Forelimb muscle (tissue), 1 donor: ENCODE measurements at regions not wholly inside any gene's neighbourhood (a gene's known extent, or its start where the extent isn't known, plus 50 kb on each side); places are given as distances from the start of the nearest gene placed in this dataset.
"Not testable (repeated sequence)": the region's sequence is repeated elsewhere in the genome, so short reads cannot be mapped to it uniquely, and the experiment has no call there.

Experiments
- DNase-seq: peaks from one replicate; pipeline ENCODE4 v3.0.0-alpha.2; 2013; ENCODE audit warnings: low read depth

DNA sequence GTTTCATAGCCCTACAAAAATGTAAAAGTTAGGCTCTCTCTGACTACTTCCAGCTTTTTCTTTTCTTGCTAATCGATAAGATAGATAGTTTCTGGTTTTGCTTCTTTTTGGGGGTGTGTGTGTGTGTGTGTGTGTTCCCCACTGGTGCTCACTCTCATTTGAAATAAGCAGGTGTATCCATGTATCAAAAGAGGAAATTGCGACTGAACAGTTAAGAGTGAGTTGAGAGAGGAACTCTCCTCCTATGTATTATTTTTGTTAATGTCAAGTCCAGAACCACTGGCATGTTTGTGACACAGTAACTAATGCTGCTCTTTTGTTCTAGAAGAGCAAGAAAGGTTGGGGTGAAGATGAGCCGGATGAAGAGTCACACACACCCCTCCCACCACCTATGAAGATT, 96.7 kb upstream of the UMPS start:
- DNase-seq = no peak

GRCh38 chr3:124634210-124635168, 95.8 kb upstream of the UMPS start:
- DNase-seq = no peak

DNA sequence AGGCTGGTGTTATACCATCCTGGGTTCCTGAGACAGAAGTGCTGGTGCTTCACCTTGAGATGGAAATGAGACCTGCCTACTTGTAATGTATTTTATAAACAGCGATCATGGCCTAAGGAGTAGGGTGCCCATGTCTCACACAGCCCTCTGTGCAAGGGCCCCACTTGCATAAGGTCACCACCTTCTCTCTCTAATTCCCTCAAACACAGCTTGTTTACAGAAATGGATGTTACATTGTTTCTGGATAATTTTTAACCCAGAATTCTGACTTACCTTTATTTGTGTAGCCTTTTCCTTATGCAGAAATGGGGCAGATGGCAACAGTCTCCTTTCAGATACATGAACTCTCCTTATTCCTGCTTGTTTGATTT, 95.1 kb upstream of the UMPS start:
- DNase-seq = no peak

GRCh38 chr3:124636101-124636862, 94.0 kb upstream of the UMPS start:
- no peak for DNase-seq

- DNase-seq = no peak
Observed at GRCh38 chr3:124636863-124637296, 93.4 kb upstream of the UMPS start.

DNA sequence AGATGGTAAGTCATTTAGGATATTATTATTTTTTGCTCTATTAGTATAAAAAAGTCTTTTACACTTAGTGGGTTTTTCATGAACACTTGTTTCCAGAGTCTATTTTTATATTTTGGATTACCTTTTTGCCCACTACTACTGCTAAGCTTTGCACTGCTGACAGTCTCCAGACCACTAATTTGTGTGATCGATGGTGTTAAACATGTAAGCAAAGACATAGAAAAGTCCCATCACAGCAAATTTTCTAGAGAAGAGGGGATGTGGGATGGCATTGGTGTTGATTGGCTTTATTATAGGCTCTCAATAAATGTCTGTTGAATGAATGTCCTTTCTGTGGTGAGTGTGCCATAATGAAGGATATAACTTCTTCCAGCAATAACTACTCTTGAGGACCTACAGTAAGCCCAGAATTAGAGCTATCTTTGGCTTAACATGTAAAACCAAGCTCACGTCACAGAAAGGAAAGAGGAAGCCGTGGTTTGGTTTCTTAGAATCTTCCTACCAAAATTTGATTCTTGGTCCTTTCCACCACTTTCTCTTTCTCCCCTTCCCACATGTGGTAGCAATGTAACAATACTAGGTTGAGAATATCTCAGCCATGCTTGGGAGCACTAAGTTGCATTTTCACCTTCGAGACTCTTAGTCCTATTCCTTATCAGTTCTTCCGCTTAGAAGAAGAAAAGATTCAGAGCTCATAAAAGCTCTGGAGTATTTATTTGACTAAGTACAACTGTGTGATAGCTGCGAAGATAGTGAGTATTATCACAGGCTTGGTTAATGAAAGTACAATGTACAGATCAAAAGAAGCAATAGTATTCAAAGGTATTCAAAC, 90.6 kb upstream of the UMPS start:
- no peak for DNase-seq

DNA sequence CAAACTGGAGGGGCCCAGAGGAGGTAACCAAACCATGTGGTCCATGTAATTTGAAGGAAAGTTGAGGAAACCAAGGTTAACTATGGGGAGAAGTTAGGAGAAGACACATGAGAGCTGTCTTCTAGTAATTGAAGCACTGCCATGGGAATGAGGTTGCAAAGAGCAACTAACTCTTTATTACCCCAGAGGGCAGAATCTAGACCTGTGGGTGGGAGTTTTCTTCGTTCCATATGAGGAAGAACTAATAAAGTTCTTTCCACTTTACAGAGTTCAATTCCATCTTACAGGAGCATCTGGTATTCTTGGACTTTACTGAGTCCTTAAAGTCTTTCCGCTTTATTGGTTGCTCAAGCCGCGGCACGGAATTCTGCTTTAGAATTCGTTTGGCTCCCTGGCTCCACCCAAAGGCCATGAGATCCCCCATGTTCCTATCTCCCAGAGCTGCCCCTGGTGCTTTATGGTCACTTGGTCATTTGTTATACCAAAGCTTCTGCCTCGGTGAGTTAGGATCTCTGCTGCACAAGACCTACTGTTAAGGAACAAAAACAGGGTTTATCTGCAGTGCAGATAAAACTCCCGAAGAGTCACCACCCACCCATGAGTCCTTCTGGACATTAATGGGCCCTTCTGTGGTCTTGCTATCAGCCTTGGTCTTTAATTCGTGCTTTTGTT, 89.5 kb upstream of the UMPS start:
- no peak for DNase-seq

GRCh38 chr3:124643453-124643852, 86.8 kb upstream of the UMPS start:
- no peak for DNase-seq

DNA sequence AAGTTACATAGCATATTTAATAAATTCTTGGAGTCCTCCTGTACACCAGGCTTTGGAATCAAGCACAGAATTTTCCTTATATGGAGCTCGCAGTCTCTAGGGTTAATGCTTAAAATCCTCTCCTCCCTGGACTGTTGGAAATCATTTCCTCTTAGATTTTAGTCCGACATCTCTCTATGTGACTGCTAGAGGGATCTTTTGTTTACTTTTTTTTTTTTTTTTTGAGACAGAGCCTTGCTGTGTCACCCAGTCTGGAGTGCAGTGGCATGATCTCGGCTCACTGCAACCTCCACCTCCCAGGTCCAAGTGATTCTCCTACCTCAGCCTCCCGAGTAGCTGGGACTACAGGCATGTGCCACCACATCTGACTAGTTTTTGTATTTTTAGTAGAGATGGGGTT, 84.1 kb upstream of the UMPS start:
- not testable (repeated sequence) for DNase-seq

GRCh38 chr3:124648551-124648950, 81.7 kb upstream of the UMPS start:
- no peak for DNase-seq

DNA sequence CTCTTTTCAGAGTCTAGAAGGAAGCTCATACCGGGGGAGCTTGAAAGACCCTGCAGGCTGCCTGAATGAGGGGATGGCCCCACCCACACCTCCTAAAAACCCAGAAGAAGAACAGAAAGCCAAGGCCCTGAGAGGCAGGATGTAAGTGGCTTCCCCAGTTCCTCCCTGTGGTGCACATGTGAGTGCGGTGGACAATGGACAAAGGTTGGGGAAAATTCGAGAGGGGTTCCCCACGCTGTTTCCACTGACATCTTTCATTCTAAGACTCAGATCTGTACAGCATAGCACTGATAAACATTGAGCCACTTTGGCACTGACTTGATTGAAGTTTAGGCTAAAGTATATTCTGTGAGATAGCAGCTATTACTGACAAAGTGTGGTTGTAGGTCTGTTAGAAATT, 79.5 kb upstream of the UMPS start:
- no peak for DNase-seq

DNA sequence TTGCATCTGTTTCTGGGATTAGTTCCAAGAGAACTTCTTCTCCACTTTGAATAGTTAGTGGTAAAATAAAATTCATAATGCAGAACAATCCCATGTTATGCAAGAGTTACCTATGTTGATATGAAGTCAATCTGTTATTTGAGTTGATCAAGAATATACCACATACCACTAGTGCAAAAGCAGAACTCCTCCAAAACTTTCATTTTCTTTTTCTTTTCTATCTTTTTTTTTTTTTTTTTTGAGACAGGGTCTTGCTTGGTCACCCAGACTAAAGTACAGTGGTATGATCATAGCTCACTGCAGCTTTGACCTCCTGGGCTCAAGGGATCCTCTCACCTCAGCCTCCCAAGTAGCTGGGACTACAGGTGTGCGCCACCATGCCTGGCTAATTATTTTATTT, 78.8 kb upstream of the UMPS start:
- DNase-seq = not testable (repeated sequence)

DNA sequence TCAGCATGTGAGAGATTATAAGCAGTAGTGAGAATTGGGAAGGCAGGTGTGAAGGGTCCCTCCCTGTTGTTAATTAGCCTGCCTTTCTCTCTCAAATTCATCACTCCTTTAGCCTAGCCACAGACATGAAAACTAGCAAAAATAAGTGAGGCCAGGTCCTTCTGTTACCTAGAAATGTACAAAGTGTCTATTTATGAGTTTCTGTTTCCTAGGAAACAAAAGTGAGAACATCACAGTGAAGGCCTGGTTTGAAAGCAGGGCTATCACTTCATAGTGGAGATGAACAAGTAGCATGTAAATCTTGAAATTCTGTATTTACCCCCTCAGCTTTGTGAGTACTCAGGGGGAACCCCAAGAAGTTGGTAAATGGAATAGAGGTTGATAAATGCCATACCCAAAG, 78.2 kb upstream of the UMPS start:
- DNase-seq = no peak

GRCh38 chr3:124653071-124653796, 77.0 kb upstream of the UMPS start:
- DNase-seq = no peak

DNA sequence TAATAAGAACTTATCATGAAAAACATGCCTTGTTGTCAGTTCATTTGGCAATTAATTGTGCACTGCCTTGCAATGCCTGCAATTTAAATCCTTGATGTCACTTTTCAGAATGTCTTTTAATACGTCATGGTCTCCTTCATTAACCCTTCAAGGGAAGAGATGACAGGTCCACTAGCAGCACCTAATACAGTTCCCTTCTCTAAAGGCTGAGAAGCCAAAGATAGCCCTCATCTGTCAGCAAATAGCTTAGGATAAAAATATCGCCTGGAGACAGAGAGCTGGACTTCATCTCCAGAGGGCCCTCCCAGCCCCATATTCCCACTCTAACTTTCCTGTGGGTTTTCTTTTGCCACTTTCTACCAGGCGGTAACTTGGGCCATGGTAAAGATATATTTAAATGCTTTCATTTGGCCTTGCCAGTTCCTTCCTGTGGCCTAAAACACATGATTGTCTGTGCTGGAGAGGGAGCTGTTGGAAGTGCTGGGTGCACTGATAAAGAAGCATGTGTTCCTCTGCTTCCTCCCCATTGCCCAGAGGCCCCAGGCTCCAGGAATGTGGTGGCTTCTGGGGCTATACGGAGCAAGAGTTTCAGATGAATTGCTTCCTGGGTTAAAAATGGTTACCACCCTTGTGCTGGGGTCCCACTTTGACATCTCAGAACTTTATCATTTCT, 76.3 kb upstream of the UMPS start:
- DNase-seq = no peak

GRCh38 chr3:124654470-124654845, 75.8 kb upstream of the UMPS start:
- DNase-seq = no peak

DNA sequence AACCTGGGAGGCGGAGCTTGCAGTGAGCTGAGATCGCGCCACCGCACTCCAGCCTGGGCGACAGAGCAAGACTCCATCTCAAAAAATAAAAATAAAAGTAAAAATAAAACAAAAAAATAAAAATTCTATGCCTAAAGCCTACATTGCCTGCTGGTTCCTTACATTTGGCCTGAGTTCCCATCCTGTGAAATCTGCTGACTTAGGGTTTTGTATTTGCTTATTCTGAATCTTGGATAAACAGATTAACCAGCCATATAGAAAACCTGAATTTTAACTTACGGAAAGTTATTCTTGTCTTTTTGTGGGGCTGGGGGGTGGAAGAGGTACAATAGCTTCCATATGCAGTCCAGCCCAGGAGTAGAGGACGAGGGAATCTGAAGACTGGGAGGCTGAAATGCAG, 73.7 kb upstream of the UMPS start:
- DNase-seq = no peak

- DNase-seq = no peak
Observed at GRCh38 chr3:124657138-124657537, 73.1 kb upstream of the UMPS start.

GRCh38 chr3:124658270-124658669, 72.0 kb upstream of the UMPS start:
- no peak for DNase-seq

GRCh38 chr3:124659175-124659574, 71.1 kb upstream of the UMPS start:
- no peak for DNase-seq
